HEK293T (cell line): ENCODE measurements at regions not wholly inside any gene's neighbourhood (a gene's known extent, or its start where the extent isn't known, plus 50 kb on each side); places are given as distances from the start of the nearest gene placed in this dataset.
"Not testable (repeated sequence)": the region's sequence is repeated elsewhere in the genome, so short reads cannot be mapped to it uniquely, and the experiment has no call there.

ENCODE experiments used
- ARNT ChIP-seq: fragments of 450-650 bp; IDR thresholded peaks from 2 replicates; pipeline ENCODE4 v1.6.1; 2017; ENCODE audit warnings: mild to moderate bottlenecking
- BHLHE40 ChIP-seq: fragments of 450-650 bp; IDR thresholded peaks from 2 replicates; pipeline ENCODE4 v1.6.1; 2016; ENCODE audit warnings: mild to moderate bottlenecking, moderate library complexity, borderline replicate concordance
- ELF4 ChIP-seq: fragments of 450-650 bp; IDR thresholded peaks from 2 replicates; pipeline ENCODE4 v1.6.1; 2017; ENCODE audit warnings: antibody characterized with exemption
- FOXA1 ChIP-seq: fragments of 450-650 bp; IDR thresholded peaks from 2 replicates; pipeline ENCODE4 v1.6.1; 2016; ENCODE audit warnings: mild to moderate bottlenecking
- FOXK2 ChIP-seq: fragments of 450-650 bp; IDR thresholded peaks from 2 replicates; pipeline ENCODE4 v1.6.1; 2016; ENCODE audit warnings: mild to moderate bottlenecking
- FOXM1 ChIP-seq: fragments of 450-650 bp; IDR thresholded peaks from 2 replicates; pipeline ENCODE4 v1.6.1; 2017; ENCODE audit warnings: mild to moderate bottlenecking, borderline replicate concordance
- HDGF ChIP-seq: fragments of 450-650 bp; IDR thresholded peaks from 2 replicates; pipeline ENCODE4 v1.6.1; 2017; ENCODE audit warnings: antibody characterized with exemption, borderline replicate concordance
- NFRKB ChIP-seq: fragments of 450-650 bp; IDR thresholded peaks from 2 replicates; pipeline ENCODE4 v1.6.1; 2016; ENCODE audit warnings: mild to moderate bottlenecking, moderate library complexity
- PKNOX1 ChIP-seq: fragments of 450-650 bp; IDR thresholded peaks from 2 replicates; pipeline ENCODE4 v1.6.1; 2016
- SP1 ChIP-seq: fragments of 450-650 bp; IDR thresholded peaks from 2 replicates; pipeline ENCODE4 v1.6.1; 2017
- SUZ12 ChIP-seq: fragments of 450-650 bp; IDR thresholded peaks from 2 replicates; pipeline ENCODE4 v1.6.1; 2016; ENCODE audit warnings: mild to moderate bottlenecking
- TARDBP ChIP-seq: fragments of 450-650 bp; IDR thresholded peaks from 2 replicates; pipeline ENCODE4 v1.6.1; 2016
- ZNF384 ChIP-seq: fragments of 450-650 bp; IDR thresholded peaks from 2 replicates; pipeline ENCODE4 v1.6.1; 2016

GRCh38 chr5:110987573-110987972 lies 83.9 kb upstream of the TSLP start:
- not testable (repeated sequence) for TF ChIP-seq NFRKB, FOXA1, PKNOX1, ELF4, SP1, SUZ12, TARDBP, FOXK2, ZNF384, FOXM1, BHLHE40, HDGF, ARNT
